OCI-LY3 (cell line): ENCODE measurements at regions not wholly inside any gene's neighbourhood (a gene's known extent, or its start where the extent isn't known, plus 50 kb on each side); places are given as distances from the start of the nearest gene placed in this dataset.

Source experiments
- H2AFZ ChIP-seq: fragments of 200-600, 300-600 bp; shearing (Covaris generic); 2 replicates; pipeline ENCODE4 v1.6.0; 2014; ENCODE audit warnings: antibody characterized with exemption, low read depth, low read length
- H3K27ac ChIP-seq: fragments of 200-600, 300-600 bp; sonication (generic); 2 replicates; pipeline ENCODE4 v1.5.1; 2014; ENCODE audit warnings: mild to moderate bottlenecking, low read length, moderate library complexity, mixed read lengths
- H3K27me3 ChIP-seq: fragments of 200-600, 300-600 bp; sonication (generic); 2 replicates; pipeline ENCODE4 v1.6.1; 2014; ENCODE audit warnings: low read depth, low read length, mixed read lengths
- H3K36me3 ChIP-seq: fragments of 200-600, 300-600 bp; sonication (generic); replicated peaks from 2 replicates; pipeline ENCODE3; 2014; ENCODE audit warnings: low read depth, low read length, mixed read lengths
- H3K4me1 ChIP-seq: fragments of 300-600, 200-600 bp; sonication (generic); 2 replicates; pipeline ENCODE4 v1.6.1; 2014; ENCODE audit warnings: low read length, mixed read lengths
- H3K4me2 ChIP-seq: fragments of 200-600, 300-600 bp; sonication (generic); 2 replicates; pipeline ENCODE4 v1.6.1; 2014; ENCODE audit warnings: low read length, mixed read lengths
- H3K4me3 ChIP-seq: fragments of 300-600, 200-600 bp; sonication (generic); 2 replicates; pipeline ENCODE4 v1.5.1; 2014; ENCODE audit warnings: antibody characterized with exemption, mild to moderate bottlenecking, low read length, moderate library complexity
- H3K79me2 ChIP-seq: fragments of 300-600, 200-600 bp; shearing (Covaris generic); 2 replicates; pipeline ENCODE4 v1.6.1; 2014; ENCODE audit warnings: mild to moderate bottlenecking, low read length, mixed read lengths
- H3K9ac ChIP-seq: fragments of 300-600, 200-600 bp; shearing (Covaris generic); 2 replicates; pipeline ENCODE4 v1.6.0; 2014; ENCODE audit warnings: mild to moderate bottlenecking, low read length, moderate library complexity
- H3K9me3 ChIP-seq: fragments of 200-600, 300-600 bp; shearing (Covaris generic); 2 replicates; pipeline ENCODE4 v1.6.1; 2014; ENCODE audit warnings: low read length, mixed read lengths; ENCODE audit not compliant: insufficient read depth
- H4K20me1 ChIP-seq: fragments of 200-600, 300-600 bp; sonication (generic); 2 replicates; pipeline ENCODE4 v1.6.1; 2016; ENCODE audit warnings: low read length, mixed read lengths; ENCODE audit not compliant: insufficient read depth
- CTCF ChIP-seq: fragments of 200-600, 300-600 bp; sonication (generic); IDR thresholded peaks from 2 replicates; pipeline ENCODE4 v1.5.1; 2014; ENCODE audit warnings: antibody characterized with exemption, low read length, low read depth
- EZH2phosphoT487 ChIP-seq: fragments of 200-600 bp; shearing (Covaris generic); IDR thresholded peaks from 2 replicates; pipeline ENCODE4 v1.6.1; 2018; ENCODE audit warnings: antibody characterized with exemption, mixed run types, low read depth

- H3K9me3 ChIP-seq: no peaks in the 10 kb centered on the region
- no peak overlapping the region for H2AFZ ChIP-seq
- no peak for TF ChIP-seq CTCF
- TF ChIP-seq EZH2phosphoT487: no peak
- H3K4me2 ChIP-seq: no peak overlapping the region
- no peaks in the 10 kb centered on the region for H3K27me3 ChIP-seq
- H3K79me2 ChIP-seq: no peaks in the 10 kb centered on the region
- no peak overlapping the region for H3K4me3 ChIP-seq
- H3K27ac ChIP-seq: no peak overlapping the region
- peaks cover 4% of the 10 kb centered on the region for H3K36me3 ChIP-seq
- no peaks in the 10 kb centered on the region for H3K4me1 ChIP-seq
- H3K9ac ChIP-seq: no peak overlapping the region
- H4K20me1 ChIP-seq: no peaks in the 10 kb centered on the region
Observed at GRCh38 chr13:74070065-74070464, 64.1 kb downstream of the KLF12 start.

GRCh38 chr13:74068471-74068870 is 65.7 kb downstream of the KLF12 start:
- no peak for TF ChIP-seq EZH2phosphoT487
- TF ChIP-seq CTCF: no peak
- Histone ChIP-seq H3K9me3 (no peaks in the 10 kb centered on the region), H3K79me2 (peaks cover 3% of the 10 kb centered on the region; the same call in 1 of the 2 replicates), H3K4me1 (peaks cover 14% of the 10 kb centered on the region), H4K20me1 (no peaks in the 10 kb centered on the region), H3K9ac (no peak overlapping the region), H3K27me3 (no peaks in the 10 kb centered on the region), H3K4me2 (no peak overlapping the region), H3K4me3 (no peak overlapping the region), H3K36me3 (peaks cover 4% of the 10 kb centered on the region), H3K27ac (no peak overlapping the region), H2AFZ (no peak overlapping the region)

DNA sequence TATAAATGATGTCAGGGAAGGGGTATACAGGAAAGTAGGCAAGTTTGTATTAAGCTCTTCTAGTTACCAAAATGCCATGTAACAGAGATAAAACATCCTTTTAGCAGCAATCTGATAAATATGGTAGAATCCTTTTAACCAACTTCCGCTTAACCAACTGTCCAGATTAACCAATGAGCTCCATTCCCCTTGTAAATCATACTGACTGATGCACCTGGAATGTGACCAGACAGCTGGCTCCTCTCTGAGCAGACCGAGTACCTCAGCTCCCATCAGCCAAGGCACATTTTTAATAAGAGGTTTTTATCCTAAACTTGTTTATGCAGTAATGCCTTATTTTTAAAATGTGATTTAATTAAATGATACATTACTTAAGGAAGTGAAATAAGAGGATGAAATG is 66.4 kb downstream of the KLF12 start:
- no peak for TF ChIP-seq CTCF
- TF ChIP-seq EZH2phosphoT487: no peak
- peaks cover 4% of the 10 kb centered on the region for H3K36me3 ChIP-seq
- H3K27ac ChIP-seq: no peak overlapping the region
- no peaks in the 10 kb centered on the region for H3K27me3 ChIP-seq
- H3K4me1 ChIP-seq: peaks cover 20% of the 10 kb centered on the region
- no peak overlapping the region for H3K9ac ChIP-seq
- no peaks in the 10 kb centered on the region for H4K20me1 ChIP-seq
- no peaks in the 10 kb centered on the region for H3K9me3 ChIP-seq
- peaks cover 5% of the 10 kb centered on the region for H3K79me2 ChIP-seq
- H3K4me2 ChIP-seq: no peak overlapping the region
- H3K4me3 ChIP-seq: no peak overlapping the region
- no peak overlapping the region for H2AFZ ChIP-seq

DNA sequence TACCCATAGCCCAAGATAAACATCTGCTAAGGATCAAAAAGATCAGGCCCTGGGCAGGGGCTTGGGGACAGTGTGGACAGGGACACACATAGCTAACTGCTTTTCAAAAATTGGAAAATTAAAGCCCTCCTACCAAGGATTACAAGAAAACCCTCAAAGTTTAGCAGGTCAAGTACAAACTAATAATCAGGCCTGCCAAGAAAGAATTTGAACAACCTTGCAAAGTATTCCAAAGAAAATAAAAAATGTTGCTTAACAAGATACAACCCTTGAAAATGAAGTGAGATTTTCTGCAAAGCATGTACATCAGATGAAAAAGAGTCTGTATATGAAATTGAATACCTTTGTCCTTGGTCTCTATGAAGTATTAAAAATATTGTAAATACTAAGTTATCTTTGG is 67.3 kb downstream of the KLF12 start:
- no peaks in the 10 kb centered on the region for H3K27me3 ChIP-seq
- H3K36me3 ChIP-seq: peaks cover 4% of the 10 kb centered on the region
- H3K4me2 ChIP-seq: no peak overlapping the region
- no peaks in the 10 kb centered on the region for H3K9me3 ChIP-seq
- H3K4me1 ChIP-seq: peaks cover 29% of the 10 kb centered on the region
- no peaks in the 10 kb centered on the region for H4K20me1 ChIP-seq
- no peak overlapping the region for H3K9ac ChIP-seq
- no peak overlapping the region for H3K4me3 ChIP-seq
- H3K27ac ChIP-seq: no peak overlapping the region
- no peak for TF ChIP-seq EZH2phosphoT487
- TF ChIP-seq CTCF: no peak
- peaks cover 11% of the 10 kb centered on the region for H3K79me2 ChIP-seq
- H2AFZ ChIP-seq: no peak overlapping the region
